ENCODE measurements at regions not wholly inside any gene's neighbourhood (a gene's known extent, or its start where the extent isn't known, plus 50 kb on each side); places are given as distances from the start of the nearest gene placed in this dataset.

- Mint-ChIP-seq H3K27me3 (peaks cover 14% of the 10 kb centered on the region), H3K4me1 (ENCODE audit: unreplicated experiment) (no peaks in the 10 kb centered on the region), H3K36me3 (no peaks in the 10 kb centered on the region), H3K4me3 (no peak overlapping the region), H3K9me3 (peaks cover 12% of the 10 kb centered on the region), H3K27ac (no peak overlapping the region)
- no peak for DNase-seq (ENCODE audit: extremely low spot score, unreplicated experiment)
- TF ChIP-seq, protein P1, sequence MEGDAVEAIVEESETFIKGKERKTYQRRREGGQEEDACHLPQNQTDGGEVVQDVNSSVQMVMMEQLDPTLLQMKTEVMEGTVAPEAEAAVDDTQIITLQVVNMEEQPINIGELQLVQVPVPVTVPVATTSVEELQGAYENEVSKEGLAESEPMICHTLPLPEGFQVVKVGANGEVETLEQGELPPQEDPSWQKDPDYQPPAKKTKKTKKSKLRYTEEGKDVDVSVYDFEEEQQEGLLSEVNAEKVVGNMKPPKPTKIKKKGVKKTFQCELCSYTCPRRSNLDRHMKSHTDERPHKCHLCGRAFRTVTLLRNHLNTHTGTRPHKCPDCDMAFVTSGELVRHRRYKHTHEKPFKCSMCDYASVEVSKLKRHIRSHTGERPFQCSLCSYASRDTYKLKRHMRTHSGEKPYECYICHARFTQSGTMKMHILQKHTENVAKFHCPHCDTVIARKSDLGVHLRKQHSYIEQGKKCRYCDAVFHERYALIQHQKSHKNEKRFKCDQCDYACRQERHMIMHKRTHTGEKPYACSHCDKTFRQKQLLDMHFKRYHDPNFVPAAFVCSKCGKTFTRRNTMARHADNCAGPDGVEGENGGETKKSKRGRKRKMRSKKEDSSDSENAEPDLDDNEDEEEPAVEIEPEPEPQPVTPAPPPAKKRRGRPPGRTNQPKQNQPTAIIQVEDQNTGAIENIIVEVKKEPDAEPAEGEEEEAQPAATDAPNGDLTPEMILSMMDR (conservative IDR thresholded peaks at IDR 0.05): no peak
Observed at GRCh38 chr3:127352612-127353011, 64.8 kb upstream of the PRR20G start.

DNA sequence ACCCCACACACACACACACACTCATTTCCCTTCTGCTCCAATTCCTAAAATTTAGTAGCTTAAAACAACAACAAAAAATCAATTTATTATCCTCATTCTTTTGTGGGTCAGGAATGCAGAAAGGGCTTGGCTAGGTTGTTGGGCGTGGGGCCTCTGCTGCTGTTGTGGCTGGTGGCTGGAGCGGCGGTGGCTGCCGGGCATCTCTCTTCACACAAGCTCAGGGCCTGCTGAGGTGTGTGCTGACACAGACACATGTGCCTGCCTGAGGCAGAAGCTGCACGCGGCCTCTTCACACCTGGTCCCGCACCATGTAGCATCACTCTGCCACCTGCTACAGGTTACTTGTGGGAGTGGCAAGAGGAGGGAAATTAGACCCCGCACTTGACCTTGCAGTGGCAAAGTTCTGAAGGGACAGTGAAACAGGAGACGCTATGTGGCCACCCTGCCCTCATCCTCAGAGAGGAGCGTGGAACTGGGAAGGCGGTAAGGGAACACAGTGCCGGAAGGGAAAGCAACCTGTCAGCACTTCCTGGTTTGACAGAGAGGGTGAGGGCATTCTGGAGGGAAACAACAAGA, 64.0 kb upstream of the PRR20G start:
- peaks cover 10% of the 10 kb centered on the region for H3K27me3 Mint-ChIP-seq
- H3K27ac Mint-ChIP-seq: peak overlapping the region; percentile 82
- TF ChIP-seq, protein P1 (conservative IDR thresholded peaks at IDR 0.05): no peak

GRCh38 chr3:127351321-127351720, 63.5 kb upstream of the PRR20G start:
- Mint-ChIP-seq H3K4me3 (no peak overlapping the region), H3K27me3 (peaks cover 15% of the 10 kb centered on the region), H3K36me3 (no peaks in the 10 kb centered on the region), H3K4me1 (ENCODE audit: unreplicated experiment) (no peaks in the 10 kb centered on the region), H3K27ac (peak overlapping the region; percentile 82), H3K9me3 (peaks cover 6% of the 10 kb centered on the region)
- no peak for DNase-seq (ENCODE audit: extremely low spot score, unreplicated experiment)
- TF ChIP-seq, protein P1 (conservative IDR thresholded peaks at IDR 0.05): no peak

More for the DNA sequence above, 64.0 kb upstream of the PRR20G start:
- Mint-ChIP-seq H3K4me3 (no peak overlapping the region), H3K36me3 (no peaks in the 10 kb centered on the region), H3K4me1 (ENCODE audit: unreplicated experiment) (no peaks in the 10 kb centered on the region), H3K9me3 (peaks cover 6% of the 10 kb centered on the region)
- DNase-seq (ENCODE audit: extremely low spot score, unreplicated experiment): no peak

GRCh38 chr3:127350172-127351050, 62.6 kb upstream of the PRR20G start:
- H3K4me1 Mint-ChIP-seq (ENCODE audit: unreplicated experiment): no peaks in the 10 kb centered on the region
- no peak overlapping the region for H3K27ac Mint-ChIP-seq
- peaks cover 18% of the 10 kb centered on the region for H3K27me3 Mint-ChIP-seq
- no peak overlapping the region for H3K4me3 Mint-ChIP-seq
- DNase-seq (ENCODE audit: extremely low spot score, unreplicated experiment): no peak
- no peaks in the 10 kb centered on the region for H3K9me3 Mint-ChIP-seq
- H3K36me3 Mint-ChIP-seq: no peaks in the 10 kb centered on the region
- TF ChIP-seq, protein P1 (conservative IDR thresholded peaks at IDR 0.05): no peak

GRCh38 chr3:127349501-127350171, 61.8 kb upstream of the PRR20G start:
- no peaks in the 10 kb centered on the region for H3K36me3 Mint-ChIP-seq
- no peak overlapping the region for H3K4me3 Mint-ChIP-seq
- no peak for DNase-seq (ENCODE audit: extremely low spot score, unreplicated experiment)
- H3K9me3 Mint-ChIP-seq: no peaks in the 10 kb centered on the region
- peaks cover 21% of the 10 kb centered on the region for H3K27me3 Mint-ChIP-seq
- no peak overlapping the region for H3K27ac Mint-ChIP-seq
- H3K4me1 Mint-ChIP-seq (ENCODE audit: unreplicated experiment): no peaks in the 10 kb centered on the region
- TF ChIP-seq, protein P1 (conservative IDR thresholded peaks at IDR 0.05): no peak
